Midbrain (tissue), 1 donor: ENCODE measurements at regions not wholly inside any gene's neighbourhood (a gene's known extent, or its start where the extent isn't known, plus 50 kb on each side); places are given as distances from the start of the nearest gene placed in this dataset.

ENCODE experiments used
- DNase-seq: peaks from one replicate; lab custom pipeline; 2025; lab: John Stamatoyannopoulos, UW

DNA sequence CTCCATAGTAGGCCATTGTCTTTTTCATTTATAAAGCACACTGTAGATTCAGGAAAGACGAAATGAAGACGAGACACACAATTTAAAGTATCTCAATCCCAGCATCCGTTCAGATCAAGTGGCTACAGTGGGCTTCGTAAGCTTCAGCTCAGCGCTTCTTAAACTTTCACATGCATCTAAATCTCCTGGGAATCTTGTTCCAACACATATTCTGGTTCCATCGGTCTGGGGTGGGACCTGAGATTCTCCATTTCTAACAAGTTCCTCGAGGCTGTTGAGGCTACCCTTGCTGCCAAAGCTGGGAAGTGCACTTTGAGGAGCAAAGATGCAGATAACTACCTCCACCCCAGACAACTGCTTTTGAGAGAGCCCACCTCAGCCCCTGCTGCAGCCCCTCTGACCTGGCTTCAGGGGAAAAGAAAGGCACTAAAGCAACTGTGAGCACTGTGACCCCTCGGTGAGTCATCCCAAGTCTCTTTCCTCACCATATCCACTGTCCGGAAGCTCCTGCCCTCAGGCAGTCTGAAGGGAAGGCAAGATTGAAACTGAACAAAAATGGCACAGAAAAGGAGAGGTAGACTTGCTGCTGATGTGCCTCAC is 201.1 kb upstream of the FBXO11 start:
- DNase-seq = no peak

DNA sequence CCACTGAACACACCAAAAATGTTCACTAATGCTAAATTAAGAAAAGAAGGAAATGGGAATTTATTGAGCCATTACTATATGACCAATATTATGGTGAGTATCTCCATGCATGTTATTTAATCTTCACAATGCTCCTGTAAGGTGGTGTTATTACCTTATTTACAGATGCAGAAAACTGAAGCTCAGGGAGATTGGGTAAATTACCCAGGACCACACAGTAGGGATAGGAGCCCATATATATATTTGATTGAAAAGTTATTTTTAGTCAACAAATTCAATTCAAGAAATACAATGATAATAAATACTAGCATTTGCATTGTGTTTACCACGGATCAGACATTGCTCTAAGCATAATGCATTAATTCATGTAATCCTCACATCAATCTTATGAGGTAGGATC is 202.2 kb upstream of the FBXO11 start:
- DNase-seq = no peak

- DNase-seq = no peak
These were observed 203.3 kb upstream of the FBXO11 start for GRCh38 chr2:48109491-48110204.

DNA sequence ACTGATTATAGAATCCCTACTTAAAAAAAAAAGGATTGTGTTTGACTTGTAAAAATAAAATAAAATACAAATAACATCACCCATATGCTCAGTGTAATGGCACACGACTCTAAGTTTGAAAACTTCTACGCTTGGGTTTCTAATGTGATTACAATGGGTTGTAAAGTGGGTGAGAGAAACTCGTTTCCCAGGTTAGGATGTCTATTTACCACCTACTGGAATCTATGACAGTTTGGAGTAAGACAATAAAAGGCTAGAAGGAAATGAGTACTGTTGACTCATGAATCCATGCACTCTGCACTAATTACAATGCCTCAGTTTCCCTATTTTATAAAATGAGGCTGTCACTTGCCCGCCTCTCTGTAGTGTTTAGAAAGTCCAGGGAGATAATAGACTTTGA is 204.0 kb upstream of the FOXN2 start:
- no peak for DNase-seq

- no peak for DNase-seq
These were observed 201.4 kb upstream of the FOXN2 start for GRCh38 chr2:48112911-48113680.

DNA sequence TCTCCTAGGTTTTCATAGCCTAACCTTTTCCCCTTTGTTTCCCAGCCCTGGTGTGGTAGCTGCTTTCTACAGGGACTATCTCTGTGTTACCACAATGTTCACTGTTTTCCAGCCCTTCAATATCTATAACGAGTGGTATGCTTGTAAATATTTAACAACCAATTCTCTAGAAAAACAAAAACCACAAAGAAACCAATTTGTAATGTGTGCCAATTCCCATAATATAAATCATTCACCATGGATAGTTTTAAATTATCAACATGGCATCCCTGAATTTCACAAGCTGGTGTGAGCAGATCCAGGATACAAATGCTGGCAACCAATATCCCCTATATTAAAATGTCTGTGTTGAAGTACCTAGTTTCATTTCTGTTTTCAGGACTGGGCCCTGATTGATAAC is 200.7 kb upstream of the FOXN2 start:
- no peak for DNase-seq

- no peak for DNase-seq
These were observed 200.2 kb upstream of the FOXN2 start for GRCh38 chr2:48114256-48114655.

- no peak for DNase-seq
These were observed 198.0 kb upstream of the FOXN2 start for GRCh38 chr2:48116497-48116896.

DNA sequence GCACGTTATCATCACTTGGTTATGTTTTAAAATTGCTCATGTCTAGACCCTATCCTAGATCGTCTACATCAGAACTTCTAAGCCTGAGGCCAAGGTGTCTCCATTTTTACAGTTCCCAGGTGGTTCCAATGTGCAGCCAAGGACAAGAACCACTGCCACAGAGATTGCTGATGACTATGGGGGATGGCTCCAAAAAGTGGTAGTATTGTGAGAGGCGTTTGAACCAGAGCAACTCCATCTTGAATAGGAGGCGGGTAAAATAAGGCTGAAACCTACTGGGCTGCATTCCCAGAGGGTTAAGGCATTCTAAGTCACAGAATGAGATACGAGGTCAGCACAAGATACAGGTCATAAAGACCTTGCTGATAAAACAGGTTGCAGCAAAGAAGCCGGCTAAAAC is 195.6 kb upstream of the FOXN2 start:
- no peak for DNase-seq

GRCh38 chr2:48120112-48120511 is 194.4 kb upstream of the FOXN2 start:
- DNase-seq = no peak

DNA sequence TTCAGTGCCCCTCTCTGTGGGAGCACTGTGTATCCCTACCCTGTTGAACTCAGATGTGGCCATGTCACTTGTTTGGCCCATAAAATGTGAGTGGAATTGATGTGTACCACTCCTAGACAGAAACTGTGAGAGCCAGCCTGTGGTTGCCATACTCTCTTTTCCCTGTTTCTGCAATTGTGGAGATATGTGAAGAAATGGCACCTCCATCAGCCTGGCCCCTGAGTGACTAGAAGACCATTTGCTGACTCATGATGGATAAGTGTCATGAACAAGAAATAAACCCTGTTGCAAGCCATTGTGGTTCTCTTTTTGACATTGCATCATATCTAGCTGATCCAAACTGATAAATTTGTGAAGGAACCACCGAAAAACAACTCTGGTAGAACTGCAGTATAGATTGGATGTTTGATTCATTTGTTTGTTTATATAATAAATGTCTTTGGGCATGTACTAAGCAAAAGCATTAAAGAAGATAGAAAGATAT is 193.7 kb upstream of the FOXN2 start:
- DNase-seq = no peak

- DNase-seq = no peak
These were observed 192.3 kb upstream of the FOXN2 start for GRCh38 chr2:48122166-48122565.

DNA sequence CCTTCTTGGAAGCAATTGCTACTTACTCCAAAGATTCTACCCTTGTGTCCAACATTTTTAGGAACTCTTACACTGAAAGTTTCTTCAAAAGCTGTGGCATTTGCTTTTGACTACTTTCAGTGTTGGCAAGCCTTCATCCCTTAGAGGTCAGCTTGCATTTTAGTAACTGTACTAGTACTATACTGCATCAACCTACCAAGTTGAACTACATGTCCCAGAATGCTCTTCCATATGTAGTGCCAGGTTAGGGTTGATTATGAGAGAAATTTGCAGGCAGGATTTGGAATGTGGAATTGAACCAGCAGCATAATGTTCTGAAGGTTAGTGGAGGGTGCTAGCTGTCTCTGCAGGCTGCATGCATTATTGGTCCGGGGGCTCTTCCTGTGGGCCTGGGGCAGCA is 189.9 kb upstream of the FOXN2 start:
- no peak for DNase-seq

DNA sequence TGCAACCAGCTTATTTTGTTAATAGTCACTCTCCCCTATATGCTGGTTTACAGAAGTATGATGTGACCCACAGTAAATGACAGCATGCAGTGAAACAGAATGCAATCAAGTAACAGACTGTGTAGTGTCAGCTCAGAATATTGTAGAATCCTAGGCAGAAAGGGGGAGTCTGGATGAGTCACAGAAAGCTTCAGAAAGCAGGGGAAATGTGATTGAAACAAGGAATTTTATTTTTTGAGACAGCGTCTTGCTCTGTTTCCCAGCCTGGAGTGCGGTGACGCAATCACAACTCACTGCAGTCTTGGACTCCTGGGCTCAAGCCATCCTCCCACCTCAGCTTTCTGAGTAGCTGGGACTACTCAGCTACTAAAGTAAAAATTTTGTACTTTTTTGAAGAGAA is 188.3 kb upstream of the FOXN2 start:
- DNase-seq = no peak

DNA sequence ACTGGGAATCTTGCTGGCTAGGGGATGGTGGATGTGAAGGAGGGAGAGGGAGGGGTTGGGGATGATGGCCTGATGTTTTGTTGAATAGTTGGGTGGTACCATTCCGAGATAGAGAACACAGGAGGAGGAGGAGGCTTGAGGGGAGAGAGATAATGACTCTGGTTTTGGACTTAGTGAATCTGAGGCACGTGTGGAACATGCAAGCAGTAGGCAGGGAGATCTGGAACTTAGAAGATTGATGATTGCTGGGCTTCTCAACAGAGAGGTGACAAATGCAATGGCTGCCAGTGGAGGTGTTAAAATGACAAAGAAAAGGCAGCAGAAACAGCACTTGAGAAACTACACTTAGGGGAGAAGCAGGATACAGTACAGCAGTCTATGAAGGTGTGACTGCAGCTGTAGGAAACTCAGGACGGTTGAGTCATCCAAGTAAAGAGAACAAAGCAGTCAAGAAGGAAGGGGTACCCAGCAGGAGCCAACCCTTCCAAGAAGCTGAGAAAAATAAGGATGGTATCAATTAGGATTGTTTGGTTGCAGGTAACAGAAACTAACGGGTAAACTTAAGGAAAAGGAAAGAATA is 186.8 kb upstream of the FOXN2 start:
- DNase-seq = no peak

DNA sequence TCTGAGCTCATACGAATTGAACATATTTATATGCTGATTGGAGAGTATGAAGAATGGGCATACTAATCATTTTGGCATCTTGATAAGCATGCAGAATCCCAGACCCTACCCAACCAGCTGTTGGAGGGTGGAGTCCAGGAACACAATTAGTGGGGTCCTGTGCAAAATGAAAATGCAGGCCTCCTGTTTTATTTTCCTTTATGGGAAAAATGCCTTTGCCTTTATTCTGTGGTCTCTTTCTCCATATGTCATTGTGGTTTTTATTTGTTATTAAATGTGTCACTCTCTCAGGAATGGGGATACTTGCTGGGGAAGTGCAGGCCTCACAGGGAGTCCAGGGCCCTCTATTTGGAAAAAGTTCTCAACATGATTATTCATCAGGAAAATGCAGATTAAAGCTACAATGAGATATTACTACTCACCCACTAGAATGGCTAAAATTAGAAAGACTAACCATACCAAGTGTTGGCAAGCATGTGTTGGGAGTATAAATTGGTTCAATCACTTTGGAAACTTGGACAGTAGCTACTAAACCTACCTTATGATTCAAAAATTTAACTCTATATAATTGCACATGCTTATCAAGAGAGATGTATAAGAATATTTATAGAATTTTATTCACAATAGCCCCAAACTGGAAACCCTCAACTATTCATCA is 185.1 kb upstream of the FOXN2 start:
- no peak for DNase-seq

DNA sequence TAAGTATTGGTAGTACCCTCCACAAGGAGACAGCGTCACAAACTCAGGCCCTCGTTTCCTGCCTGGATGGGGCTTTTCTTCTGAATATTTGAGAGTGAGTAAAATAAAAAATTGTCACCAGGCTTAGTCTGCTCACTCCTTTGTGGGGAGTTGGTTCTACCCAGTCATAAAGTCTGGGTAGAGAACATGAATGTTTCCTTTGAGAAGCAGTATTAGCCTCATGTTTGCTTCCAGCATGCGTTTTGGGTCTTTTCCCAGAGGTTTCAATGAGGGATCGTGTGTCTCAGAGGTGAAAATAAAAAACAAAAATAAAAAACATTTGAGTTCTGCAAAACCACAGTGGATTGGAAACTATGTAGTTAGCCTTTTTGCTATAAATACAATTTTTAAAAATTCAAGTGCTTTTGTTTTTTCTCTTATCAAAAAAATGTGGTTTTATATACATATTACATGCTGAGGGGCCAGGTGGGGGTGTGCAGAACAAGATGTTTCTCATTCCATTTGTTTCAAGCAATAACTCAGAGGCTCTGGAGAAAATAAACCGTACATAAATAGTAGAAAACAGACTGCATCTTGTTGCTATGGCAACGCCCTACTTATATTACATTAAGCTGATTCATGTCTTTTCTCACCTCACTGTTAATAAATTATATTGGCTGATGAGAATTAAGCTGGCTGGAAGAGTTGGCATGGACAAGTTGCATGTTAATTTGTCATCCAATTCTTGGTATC is 182.8 kb upstream of the FOXN2 start:
- peak; percentile 8 for DNase-seq

- DNase-seq = no peak
These were observed 182.2 kb upstream of the FOXN2 start for GRCh38 chr2:48132271-48132625.

GRCh38 chr2:48134704-48135103 is 179.8 kb upstream of the FOXN2 start:
- DNase-seq = no peak

DNA sequence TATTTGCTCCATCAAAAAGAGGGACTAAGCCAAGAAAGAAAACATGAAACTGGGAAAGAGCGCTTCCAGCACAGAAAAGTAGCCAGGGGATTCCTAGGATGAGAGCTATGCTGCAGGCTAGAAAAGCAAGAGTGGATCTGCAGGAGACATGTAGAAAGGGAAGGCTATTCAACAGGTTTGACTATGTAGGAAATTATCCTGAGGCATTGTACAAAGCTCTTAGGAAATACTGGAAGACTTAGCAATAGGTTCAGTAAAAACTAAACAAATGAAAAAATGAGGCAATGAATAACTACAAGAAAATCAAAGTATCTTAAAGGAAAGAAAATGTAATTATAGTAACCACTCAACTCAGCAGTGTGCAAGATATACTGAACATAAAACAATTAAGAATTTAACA is 178.7 kb upstream of the FOXN2 start:
- DNase-seq = no peak

DNA sequence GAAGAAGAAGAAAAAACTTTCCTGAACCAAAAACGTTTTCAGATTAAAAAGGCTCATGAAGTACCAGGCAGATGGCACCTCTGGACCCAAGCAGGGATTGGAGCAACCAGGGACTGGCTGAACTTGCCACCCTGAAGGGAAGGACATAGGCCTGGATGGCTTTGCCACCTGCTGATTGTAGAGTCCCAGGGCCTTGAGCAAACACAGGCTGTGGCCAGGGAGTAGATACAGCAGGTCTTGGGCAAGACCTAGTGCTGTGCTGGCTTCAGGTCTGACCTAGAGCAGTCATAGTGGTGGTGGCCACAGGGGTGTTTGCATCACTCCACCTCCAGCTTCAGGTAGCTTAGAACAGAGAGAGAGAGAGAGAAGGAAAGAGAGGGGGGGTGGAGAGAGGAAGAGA is 176.7 kb upstream of the FOXN2 start:
- DNase-seq = no peak

GRCh38 chr2:48138898-48139297 is 175.6 kb upstream of the FOXN2 start:
- no peak for DNase-seq
